ENCODE measurements at regions not wholly inside any gene's neighbourhood (a gene's known extent, or its start where the extent isn't known, plus 50 kb on each side); places are given as distances from the start of the nearest gene placed in this dataset.

DNA sequence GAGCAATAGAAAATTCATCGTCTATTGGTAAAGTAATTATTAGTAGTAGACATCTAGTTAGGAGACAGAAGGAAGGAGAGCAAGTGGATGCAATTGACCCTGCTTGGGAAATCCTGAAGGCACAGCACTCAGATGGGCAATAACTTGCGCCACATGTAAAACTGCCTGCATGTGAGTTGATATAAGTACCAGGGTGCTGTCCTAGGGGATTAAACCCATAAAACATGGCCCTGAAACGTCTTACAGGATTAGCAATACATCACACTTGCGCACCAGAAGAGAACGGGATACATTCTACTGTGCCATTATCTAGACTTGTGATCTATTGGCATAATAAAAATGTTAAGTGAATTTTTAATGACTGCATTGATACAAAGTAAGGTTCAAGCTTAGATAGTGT is 277.5 kb upstream of the LYPLAL1 start:
- DNase-seq (ENCODE audit: low read depth), result no peak
- TF ChIP-seq, protein P1, sequence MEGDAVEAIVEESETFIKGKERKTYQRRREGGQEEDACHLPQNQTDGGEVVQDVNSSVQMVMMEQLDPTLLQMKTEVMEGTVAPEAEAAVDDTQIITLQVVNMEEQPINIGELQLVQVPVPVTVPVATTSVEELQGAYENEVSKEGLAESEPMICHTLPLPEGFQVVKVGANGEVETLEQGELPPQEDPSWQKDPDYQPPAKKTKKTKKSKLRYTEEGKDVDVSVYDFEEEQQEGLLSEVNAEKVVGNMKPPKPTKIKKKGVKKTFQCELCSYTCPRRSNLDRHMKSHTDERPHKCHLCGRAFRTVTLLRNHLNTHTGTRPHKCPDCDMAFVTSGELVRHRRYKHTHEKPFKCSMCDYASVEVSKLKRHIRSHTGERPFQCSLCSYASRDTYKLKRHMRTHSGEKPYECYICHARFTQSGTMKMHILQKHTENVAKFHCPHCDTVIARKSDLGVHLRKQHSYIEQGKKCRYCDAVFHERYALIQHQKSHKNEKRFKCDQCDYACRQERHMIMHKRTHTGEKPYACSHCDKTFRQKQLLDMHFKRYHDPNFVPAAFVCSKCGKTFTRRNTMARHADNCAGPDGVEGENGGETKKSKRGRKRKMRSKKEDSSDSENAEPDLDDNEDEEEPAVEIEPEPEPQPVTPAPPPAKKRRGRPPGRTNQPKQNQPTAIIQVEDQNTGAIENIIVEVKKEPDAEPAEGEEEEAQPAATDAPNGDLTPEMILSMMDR (IDR thresholded peaks at IDR 0.05; ENCODE audit: low read depth, low read length, missing control alignments), result no peak
- H3K4me3 ChIP-seq (ENCODE audit: low read depth, low read length), result no peak overlapping the region

GRCh38 chr1:218898921-218899320 is 274.8 kb upstream of the LYPLAL1 start:
- TF ChIP-seq, protein P1 (IDR thresholded peaks at IDR 0.05; ENCODE audit: low read depth, low read length, missing control alignments), result no peak
- no peak for DNase-seq (ENCODE audit: low read depth)
- H3K4me3 ChIP-seq (ENCODE audit: low read depth, low read length), result no peak overlapping the region

- no peak for DNase-seq (ENCODE audit: low read depth)
- TF ChIP-seq, protein P1 (IDR thresholded peaks at IDR 0.05; ENCODE audit: low read depth, low read length, missing control alignments), result no peak
- H3K4me3 ChIP-seq (ENCODE audit: low read depth, low read length), result no peak overlapping the region
These were observed 273.1 kb upstream of the LYPLAL1 start for GRCh38 chr1:218900615-218901014.

GRCh38 chr1:218904416-218904815 is 269.3 kb upstream of the LYPLAL1 start:
- no peak for DNase-seq (ENCODE audit: low read depth)
- TF ChIP-seq, protein P1 (IDR thresholded peaks at IDR 0.05; ENCODE audit: low read depth, low read length, missing control alignments), result no peak

DNA sequence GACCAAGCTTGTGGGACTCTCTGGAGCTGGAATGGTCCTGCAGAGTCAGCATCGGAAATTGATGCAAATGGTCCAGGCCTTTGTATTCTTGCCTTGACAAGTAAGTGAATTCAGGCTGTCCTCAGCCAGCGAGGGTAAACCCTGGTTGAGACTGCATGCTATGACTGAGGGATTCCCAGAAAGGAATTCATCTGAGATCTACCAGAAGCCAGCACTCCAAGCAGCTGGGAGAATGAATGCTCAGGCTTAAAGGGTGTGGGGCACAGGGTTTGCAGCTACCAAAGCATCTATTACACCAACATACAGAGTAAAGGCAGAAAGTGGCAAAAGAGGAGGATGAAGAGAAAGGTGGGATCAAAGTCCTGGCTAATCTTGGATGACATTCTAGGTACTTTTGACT is 257.0 kb upstream of the LYPLAL1 start:
- TF ChIP-seq, protein P1 (IDR thresholded peaks at IDR 0.05; ENCODE audit: low read depth, low read length, missing control alignments), result no peak
- DNase-seq (ENCODE audit: low read depth), result no peak
- no peak overlapping the region for H3K4me3 ChIP-seq (ENCODE audit: low read depth, low read length)

More at GRCh38 chr1:218904416-218904815, 269.3 kb upstream of the LYPLAL1 start:
- no peak overlapping the region for H3K4me3 ChIP-seq (ENCODE audit: low read depth, low read length)

GRCh38 chr1:218917656-218918055 is 256.0 kb upstream of the LYPLAL1 start:
- H3K4me3 ChIP-seq (ENCODE audit: low read depth, low read length), result no peak overlapping the region
- DNase-seq (ENCODE audit: low read depth), result no peak
- TF ChIP-seq, protein P1 (IDR thresholded peaks at IDR 0.05; ENCODE audit: low read depth, low read length, missing control alignments), result no peak

DNA sequence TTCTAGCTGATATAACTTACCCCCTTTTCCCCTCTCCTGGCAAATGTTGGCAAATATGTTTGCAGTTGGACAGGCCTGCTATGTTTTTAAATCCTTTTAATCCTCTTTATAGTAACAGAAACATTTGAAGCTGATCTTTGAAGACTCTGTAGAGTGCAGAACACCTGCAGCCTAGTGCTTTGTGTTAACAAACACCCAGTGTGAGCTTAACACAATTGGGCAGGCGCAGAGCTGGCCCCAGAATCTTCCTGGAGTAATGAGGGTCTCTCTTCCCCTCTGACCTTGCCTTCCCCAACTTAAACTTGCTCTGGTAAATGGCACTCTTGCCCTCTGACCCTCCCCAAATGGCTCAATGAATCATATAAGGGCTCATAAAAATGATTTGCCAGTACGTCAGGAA is 247.9 kb upstream of the LYPLAL1 start:
- DNase-seq (ENCODE audit: low read depth), result no peak
- TF ChIP-seq, protein P1 (IDR thresholded peaks at IDR 0.05; ENCODE audit: low read depth, low read length, missing control alignments), result no peak
- H3K4me3 ChIP-seq (ENCODE audit: low read depth, low read length), result no peak overlapping the region

Measured in GM12864 (cell line).